SHP77 (cell line): ENCODE measurements at regions not wholly inside any gene's neighbourhood (a gene's known extent, or its start where the extent isn't known, plus 50 kb on each side); places are given as distances from the start of the nearest gene placed in this dataset.
"Not testable (repeated sequence)": the region's sequence is repeated elsewhere in the genome, so short reads cannot be mapped to it uniquely, and the experiment has no call there.

Experiments
- DNase-seq, 2 experiments: peaks; one replicate each; lab custom pipeline; 2025; lab: John Stamatoyannopoulos, UW

- DNase-seq, result no peak
Measured at GRCh38 chr5:108696951-108697715, 50.6 kb upstream of the FER start.

DNA sequence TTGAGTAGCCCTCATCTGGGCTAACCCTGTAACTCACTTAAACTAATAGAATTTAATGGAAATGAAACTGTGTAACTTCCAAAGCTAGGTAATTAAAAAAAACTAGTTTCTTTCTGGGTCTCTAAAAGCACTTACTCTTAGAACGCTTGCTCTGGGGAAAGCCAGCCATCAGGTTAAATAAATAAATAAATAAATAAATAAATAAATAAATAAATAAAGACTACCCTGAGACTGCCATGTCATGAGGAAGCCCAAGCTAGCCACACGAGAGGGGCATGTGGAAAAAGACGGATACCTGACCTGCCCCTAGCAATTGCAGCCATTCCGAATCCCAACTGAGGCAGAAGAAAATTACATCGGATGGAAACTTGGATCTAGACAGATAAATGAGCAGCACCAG, 51.3 kb upstream of the FER start:
- DNase-seq, result no peak

DNA sequence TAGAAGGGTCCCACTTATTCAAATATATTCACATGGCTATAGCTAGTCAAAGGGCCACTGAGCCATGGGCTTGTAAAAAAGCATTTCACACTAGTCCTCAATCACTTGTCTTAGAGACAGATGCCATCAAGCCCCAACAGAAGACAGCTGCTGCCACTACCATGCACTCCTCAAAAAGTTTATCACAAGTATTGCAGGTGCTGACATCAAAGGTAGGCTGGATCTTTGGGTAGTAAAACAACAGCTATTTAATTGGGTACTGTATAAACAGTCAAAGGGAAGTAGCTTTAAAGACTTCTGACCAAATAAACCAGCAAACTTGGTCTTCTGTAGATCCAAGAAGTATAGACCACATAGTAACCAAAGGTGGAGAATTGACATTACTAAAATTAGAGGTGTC, 59.2 kb upstream of the FER start:
- DNase-seq, result no peak

DNA sequence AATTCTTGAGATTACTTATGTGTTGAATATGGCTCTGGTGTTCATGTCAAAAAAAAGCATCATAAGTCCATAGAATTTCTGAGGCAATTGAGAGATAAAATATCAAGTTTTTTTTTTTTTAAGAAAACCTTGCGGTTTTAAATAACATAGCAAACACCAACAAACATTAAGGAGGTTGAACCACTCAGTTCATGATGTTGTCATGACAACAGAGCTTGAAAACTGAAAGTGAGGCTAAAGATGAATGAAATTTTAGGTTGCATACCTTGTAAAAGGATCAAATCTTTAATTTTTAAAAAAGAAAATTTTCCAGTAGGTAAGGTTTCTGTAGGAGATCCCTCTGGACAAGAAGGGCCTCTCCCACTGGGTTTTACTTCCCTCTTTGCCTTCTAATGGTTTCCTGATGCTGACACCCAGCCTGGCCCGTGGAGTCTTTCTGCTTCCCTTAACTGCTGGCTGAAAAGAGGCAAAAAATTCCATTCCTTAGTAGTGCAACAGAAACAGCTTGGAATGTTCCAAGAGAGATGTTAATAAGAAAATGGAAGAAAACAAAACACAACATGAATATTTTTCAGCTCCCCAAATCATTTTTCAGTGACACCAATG, 60.0 kb upstream of the FER start:
- no peak for DNase-seq

- no peak for DNase-seq
Measured at GRCh38 chr5:108686676-108687075, 61.0 kb upstream of the FER start.

- not testable (repeated sequence) for DNase-seq
Measured at GRCh38 chr5:108685448-108686216, 62.1 kb upstream of the FER start.

DNA sequence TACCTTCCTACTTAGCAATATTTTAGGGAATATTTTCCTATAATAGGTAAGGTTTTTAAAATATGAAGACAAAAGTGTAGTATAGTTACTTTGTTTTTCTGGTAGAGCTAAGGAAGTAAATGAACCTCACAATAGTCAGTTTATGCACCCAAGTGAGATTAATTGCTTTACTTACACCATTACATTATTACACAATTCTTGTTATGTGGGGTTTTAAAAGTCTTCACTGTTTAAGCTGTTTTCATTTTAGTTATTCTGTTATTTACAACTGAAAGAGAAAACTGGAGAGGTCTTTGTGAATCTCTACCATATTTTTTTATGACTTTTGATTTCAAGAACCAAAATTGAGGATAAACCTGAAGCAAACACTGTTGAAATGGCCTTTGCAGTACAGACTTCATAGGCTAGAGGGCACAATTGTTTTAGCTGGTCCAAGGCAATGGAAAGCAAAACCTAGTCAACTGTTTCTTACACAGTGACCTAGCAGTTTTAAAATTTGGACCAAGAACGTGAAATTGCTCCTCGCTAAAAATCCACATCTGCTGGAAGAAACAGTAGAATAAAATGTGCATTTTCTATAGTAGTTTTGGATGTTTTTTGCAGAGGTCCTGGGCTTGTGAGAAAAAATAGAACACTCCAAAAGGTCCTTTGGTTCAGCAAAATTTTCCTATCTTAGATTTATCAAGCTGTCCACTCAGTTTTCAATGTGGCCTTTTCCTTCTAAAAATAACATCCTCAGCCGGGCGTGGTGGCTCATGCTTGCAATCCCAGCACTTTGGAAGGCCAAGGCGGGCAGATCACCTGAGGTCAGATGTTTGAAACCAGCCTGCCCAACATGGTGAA, 66.4 kb upstream of the FER start:
- peak; percentile 26 to 51 for DNase-seq

GRCh38 chr5:108678091-108678490, 69.6 kb upstream of the FER start:
- DNase-seq, result no peak

- DNase-seq, result no peak
Measured at GRCh38 chr5:108675736-108676135, 72.0 kb upstream of the FER start.

- no peak for DNase-seq
Measured at GRCh38 chr5:108672639-108673038, 75.1 kb upstream of the FER start.

DNA sequence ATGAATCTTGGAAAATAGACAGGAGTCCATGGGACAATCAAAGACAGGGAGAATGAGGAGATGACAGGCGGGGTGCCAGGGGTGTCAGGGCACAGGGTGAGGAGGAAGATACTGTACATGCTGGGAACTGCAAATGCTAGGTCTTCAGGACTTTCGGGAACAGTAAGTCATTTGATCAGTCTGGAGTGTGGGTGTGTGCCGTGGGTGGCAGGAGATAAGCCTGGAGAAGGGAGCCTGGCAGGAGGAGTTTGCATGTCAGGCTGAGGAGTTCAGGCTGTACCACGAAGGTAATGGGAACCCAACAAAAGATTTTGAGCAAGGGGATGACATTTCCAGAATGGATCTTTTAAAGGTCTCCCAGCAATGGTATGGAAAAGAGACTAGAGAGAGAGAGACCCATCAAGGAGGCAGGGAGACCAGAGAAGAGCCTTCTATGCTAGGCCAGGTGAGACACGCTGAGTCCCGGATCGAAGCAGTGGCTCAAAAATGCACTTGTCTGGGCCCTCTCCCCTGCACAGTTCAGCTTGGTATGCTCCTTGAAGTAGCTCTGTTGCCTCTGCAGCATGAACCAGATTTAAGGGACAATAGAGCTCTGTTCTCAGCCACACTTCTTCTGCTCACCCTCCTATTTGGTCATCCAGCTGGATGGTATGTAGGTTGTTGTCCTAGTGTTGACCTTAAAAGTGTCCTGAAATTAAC, 77.0 kb upstream of the FER start:
- DNase-seq, result no peak

DNA sequence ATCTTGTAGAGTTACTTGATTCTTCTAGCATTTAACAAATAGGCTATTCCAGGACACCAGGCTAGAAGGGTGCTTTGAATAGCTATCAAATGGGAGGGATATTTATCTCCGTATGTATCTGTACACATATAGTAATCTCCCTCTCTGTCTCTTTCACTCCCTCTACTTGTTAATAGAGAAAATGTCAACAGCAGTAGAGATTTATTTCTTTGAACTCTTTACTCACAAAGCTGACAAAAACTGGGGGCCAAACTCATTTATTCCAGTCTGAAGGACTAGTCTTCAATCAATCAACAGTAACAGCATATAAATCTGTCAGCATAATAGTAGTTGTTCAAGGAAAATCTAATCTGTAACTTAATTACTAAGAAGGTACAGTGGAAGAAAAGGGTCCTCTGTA, 78.2 kb upstream of the FER start:
- no peak for DNase-seq

DNA sequence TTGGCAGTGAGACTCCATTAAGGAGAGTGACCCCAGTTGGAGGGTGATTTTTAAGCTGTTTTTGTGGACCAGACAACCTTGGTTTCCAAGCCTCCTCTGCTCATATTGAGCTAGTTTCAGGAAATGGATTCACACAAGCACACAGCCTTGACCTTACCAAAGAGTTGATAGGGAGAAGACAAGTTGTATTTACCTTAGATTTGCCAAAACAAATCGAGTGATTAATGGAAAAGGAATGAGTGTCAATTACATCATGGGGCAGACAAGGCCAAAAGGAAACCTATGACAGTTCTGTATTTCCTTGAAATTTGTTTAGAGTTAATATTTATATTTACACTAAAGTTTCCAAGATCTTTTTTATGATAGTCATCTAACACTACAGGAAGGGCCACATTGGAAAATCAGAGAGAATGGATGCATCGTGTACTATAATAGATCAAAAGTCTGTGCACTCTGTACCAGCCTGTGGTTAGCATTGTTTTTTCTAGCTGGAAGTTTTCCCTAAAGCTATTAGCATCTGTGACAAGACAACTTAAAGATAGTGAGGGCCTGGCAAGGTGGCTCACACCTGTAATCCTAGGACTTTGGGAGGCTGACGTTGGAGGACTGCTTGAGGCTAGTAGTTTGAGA, 86.0 kb upstream of the FER start:
- no peak for DNase-seq

DNA sequence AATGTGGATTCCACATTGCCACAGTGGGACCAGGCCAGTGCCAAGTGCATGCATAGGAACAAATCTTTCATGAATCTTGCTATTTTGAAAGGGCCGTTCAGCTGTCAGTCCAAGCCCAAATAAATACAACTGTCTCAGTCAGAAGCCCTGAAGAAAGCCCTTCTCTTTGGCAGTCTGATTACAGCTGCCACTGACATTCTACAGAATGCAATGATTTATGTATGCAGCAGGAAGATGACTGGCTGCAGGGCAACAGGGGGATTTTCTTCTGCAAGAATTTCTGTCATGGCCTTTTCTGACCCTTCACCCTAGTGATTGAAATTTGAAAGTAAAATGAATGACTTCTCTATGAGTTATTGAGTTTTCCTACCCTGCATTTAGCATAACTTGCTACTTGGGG, 86.7 kb upstream of the FER start:
- DNase-seq, result no peak

DNA sequence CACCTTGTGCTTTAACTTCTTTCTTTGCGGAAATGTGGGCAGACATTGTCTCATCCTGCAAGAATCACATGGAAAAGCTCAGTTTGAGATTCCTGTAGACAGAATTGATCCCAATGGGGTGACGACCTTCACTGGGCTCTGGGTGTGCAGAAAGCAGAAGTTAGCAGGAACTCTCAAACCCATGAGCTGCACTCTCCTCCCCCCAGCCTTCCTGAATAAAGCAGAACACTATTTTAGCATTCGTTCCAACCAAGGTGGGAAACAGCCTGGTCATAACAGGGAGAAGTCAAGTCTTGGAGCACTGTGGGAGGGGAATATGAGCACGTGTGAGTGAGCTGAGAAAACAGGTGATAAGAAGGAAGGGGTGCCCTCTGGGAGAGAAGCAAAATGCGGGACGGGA, 87.4 kb upstream of the FER start:
- no peak for DNase-seq

GRCh38 chr5:108659531-108659930, 88.2 kb upstream of the FER start:
- no peak for DNase-seq

GRCh38 chr5:108655750-108656450, 91.8 kb upstream of the FER start:
- no peak for DNase-seq

- DNase-seq, result no peak
Measured at GRCh38 chr5:108654051-108654450, 93.6 kb upstream of the FER start.

DNA sequence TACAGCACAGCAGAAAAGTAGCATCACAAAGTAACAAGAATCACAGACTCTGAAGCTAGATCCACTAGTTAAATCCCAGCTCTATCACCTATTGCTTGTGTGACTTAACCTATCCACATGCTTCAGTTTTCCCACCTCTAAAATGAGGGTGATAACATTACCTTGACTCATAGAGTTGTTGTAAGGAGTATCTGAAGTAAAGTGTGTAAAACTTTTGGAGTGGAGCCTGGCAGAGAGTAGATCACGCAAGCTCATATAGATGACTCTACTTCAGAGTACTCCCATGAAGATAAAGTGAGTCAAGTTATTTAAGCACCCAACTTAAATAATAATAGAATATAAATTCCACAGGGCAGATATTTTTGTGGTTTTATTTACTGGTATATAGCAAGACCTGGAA, 94.5 kb upstream of the FER start:
- DNase-seq, result no peak

- no peak for DNase-seq
Measured at GRCh38 chr5:108650997-108651396, 96.7 kb upstream of the FER start.

- no peak for DNase-seq
Measured at GRCh38 chr5:108649646-108650045, 98.1 kb upstream of the FER start.
